H9 (cell line): ENCODE measurements at regions not wholly inside any gene's neighbourhood (a gene's known extent, or its start where the extent isn't known, plus 50 kb on each side); places are given as distances from the start of the nearest gene placed in this dataset.

Experiments used
- DNase-seq: peaks from one replicate; pipeline ENCODE4 v3.0.0-alpha.2; 2017
- H2AFZ ChIP-seq: one replicate; pipeline ENCODE4 v1.6.1; 2013; ENCODE audit warnings: mild to moderate bottlenecking, low read length, control low read depth, moderate library complexity
- H2AK5ac ChIP-seq: 2 replicates; pipeline ENCODE4 v1.6.1; 2013; ENCODE audit warnings: low read length, control low read depth, mixed read lengths; ENCODE audit not compliant: insufficient read length
- H2BK120ac ChIP-seq: one replicate; pipeline ENCODE4 v1.6.1; 2013; ENCODE audit warnings: low read depth, mild to moderate bottlenecking, low read length, control low read depth, inconsistent platforms; ENCODE audit not compliant: poor library complexity, severe bottlenecking
- H2BK12ac ChIP-seq: 2 replicates; pipeline ENCODE4 v1.6.1; 2013; ENCODE audit warnings: low read length, control low read depth, mixed read lengths, low read depth; ENCODE audit not compliant: insufficient read length
- H2BK15ac ChIP-seq: 2 replicates; pipeline ENCODE4 v1.6.1; 2013; ENCODE audit warnings: low read depth, low read length, control low read depth
- H2BK20ac ChIP-seq: one replicate; pipeline ENCODE4 v1.6.1; 2013; ENCODE audit warnings: low read depth, mild to moderate bottlenecking, low read length, control low read depth, inconsistent platforms; ENCODE audit not compliant: poor library complexity, severe bottlenecking
- H2BK5ac ChIP-seq: 2 replicates; pipeline ENCODE4 v1.6.1; 2013; ENCODE audit warnings: low read length, control low read depth, mixed read lengths; ENCODE audit not compliant: insufficient read length
- H3K14ac ChIP-seq: 2 replicates; pipeline ENCODE4 v1.6.1; 2013; ENCODE audit warnings: low read length, control low read depth; ENCODE audit not compliant: insufficient read depth
- H3K18ac ChIP-seq: 2 replicates; pipeline ENCODE4 v1.6.1; 2013; ENCODE audit warnings: low read depth, mild to moderate bottlenecking, mixed read lengths, low read length, control low read depth; ENCODE audit not compliant: insufficient read length
- H3K23ac ChIP-seq: 2 replicates; pipeline ENCODE4 v1.6.1; 2013; ENCODE audit warnings: low read length, control low read depth, mixed read lengths, low read depth; ENCODE audit not compliant: insufficient read length
- H3K23me2 ChIP-seq: 2 replicates; pipeline ENCODE4 v1.6.1; 2013; ENCODE audit warnings: low read depth, mild to moderate bottlenecking, mixed read lengths, low read length, control low read depth; ENCODE audit not compliant: insufficient read length, poor library complexity, severe bottlenecking
- H3K27ac ChIP-seq: 2 replicates; pipeline ENCODE4 v1.5.1; 2013; ENCODE audit warnings: low read length, control low read depth, mixed read lengths, low read depth; ENCODE audit not compliant: insufficient read length
- H3K27me3 ChIP-seq: 2 replicates; pipeline ENCODE4 v1.6.1; 2013; ENCODE audit warnings: low read length, control low read depth, inconsistent platforms; ENCODE audit not compliant: insufficient read depth
- H3K4ac ChIP-seq: 2 replicates; pipeline ENCODE4 v1.6.1; 2013; ENCODE audit warnings: low read depth, mild to moderate bottlenecking, control low read depth, inconsistent platforms, low read length, moderate library complexity
- H3K4me1 ChIP-seq: 2 replicates; pipeline ENCODE4 v1.6.1; 2013; ENCODE audit warnings: low read length, control low read depth, inconsistent platforms; ENCODE audit not compliant: insufficient read depth
- H3K4me2 ChIP-seq: 2 replicates; pipeline ENCODE4 v1.6.1; 2013; ENCODE audit warnings: low read length, control low read depth, mixed read lengths; ENCODE audit not compliant: insufficient read length, insufficient read depth
- H3K56ac ChIP-seq: 2 replicates; pipeline ENCODE4 v1.6.1; 2013; ENCODE audit warnings: low read depth, mild to moderate bottlenecking, mixed read lengths, low read length, control low read depth; ENCODE audit not compliant: insufficient read length
- H3K79me1 ChIP-seq: 2 replicates; pipeline ENCODE4 v1.6.1; 2013; ENCODE audit warnings: low read depth, mild to moderate bottlenecking, moderate library complexity, low read length, control low read depth, inconsistent platforms; ENCODE audit not compliant: insufficient read depth, poor library complexity, severe bottlenecking
- H3K79me2 ChIP-seq: 2 replicates; pipeline ENCODE4 v1.6.1; 2013; ENCODE audit warnings: low read length, control low read depth, inconsistent platforms; ENCODE audit not compliant: insufficient read depth
- H3K9ac ChIP-seq: 2 replicates; pipeline ENCODE4 v1.6.1; 2013; ENCODE audit warnings: low read length, control low read depth, mixed read lengths; ENCODE audit not compliant: insufficient read length; ENCODE audit errors: extremely low read depth
- H3K9me3 ChIP-seq: one replicate; pipeline ENCODE4 v1.6.1; 2013; ENCODE audit warnings: low read depth, low read length, inconsistent platforms; ENCODE audit not compliant: control insufficient read depth
- H3T11ph ChIP-seq: one replicate; pipeline ENCODE4 v1.6.1; 2013; ENCODE audit warnings: mild to moderate bottlenecking, low read length, control low read depth, inconsistent platforms
- H4K20me1 ChIP-seq: one replicate; pipeline ENCODE4 v1.6.1; 2013; ENCODE audit not compliant: control insufficient read depth, insufficient read length, insufficient read depth
- H4K5ac ChIP-seq: 2 replicates; pipeline ENCODE4 v1.6.1; 2013; ENCODE audit warnings: low read depth, mild to moderate bottlenecking, mixed read lengths, low read length, control low read depth; ENCODE audit not compliant: insufficient read length
- H4K8ac ChIP-seq: replicated peaks from 2 replicates; pipeline ENCODE4 v1.6.1; 2013; ENCODE audit warnings: low read length, control low read depth, mixed read lengths, low read depth; ENCODE audit not compliant: insufficient read length
- H4K91ac ChIP-seq: 2 replicates; pipeline ENCODE4 v1.6.1; 2013; ENCODE audit warnings: low read depth, mild to moderate bottlenecking, moderate library complexity, mixed read lengths, low read length, control low read depth; ENCODE audit not compliant: insufficient read length
- H3K27ac Mint-ChIP-seq, 3 experiments: 2 replicates in 2 of 3; 3 replicates in 1 of 3; pipeline ENCODE4 v1.8.0; 2020 to 2021; ENCODE audit warnings: mixed read lengths in 3 of 3, mild to moderate bottlenecking in 1 of 3, moderate library complexity in 1 of 3
- H3K27me3 Mint-ChIP-seq: 2 replicates; pipeline ENCODE4 v1.8.0; 2021; ENCODE audit warnings: low read depth, mild to moderate bottlenecking, moderate library complexity, mixed read lengths
- H3K36me3 Mint-ChIP-seq, 3 experiments: 2 replicates in 2 of 3; 3 replicates in 1 of 3; pipeline ENCODE4 v1.8.0; 2020 to 2021; ENCODE audit warnings: low read depth in 3 of 3, mixed read lengths in 3 of 3; ENCODE audit not compliant: insufficient read depth in 1 of 3
- H3K4me1 Mint-ChIP-seq, 2 experiments: 2 replicates each; pipeline ENCODE4 v1.8.0; 2020; ENCODE audit warnings: mixed read lengths in 2 of 2
- H3K4me3 Mint-ChIP-seq, 2 experiments: 2 replicates in 1 of 2; 3 replicates in 1 of 2; pipeline ENCODE4 v1.8.0; 2020 to 2021; ENCODE audit warnings: mild to moderate bottlenecking in 2 of 2, mixed read lengths in 2 of 2, moderate library complexity in 1 of 2
- H3K9me3 Mint-ChIP-seq, 2 experiments: 2 replicates in 1 of 2; 3 replicates in 1 of 2; pipeline ENCODE4 v1.8.0; 2020; ENCODE audit warnings: mild to moderate bottlenecking in 2 of 2, mixed read lengths in 2 of 2, moderate library complexity in 1 of 2
- WGBS: extraction: QIAGEN DNeasy Blood & Tissue Kit; methylation state at CpG from one replicate; pipeline ENCODE4 v1.1.7; 2013; ENCODE audit warnings: missing lambda C conversion rate, low lambda C conversion rate, mixed read lengths; ENCODE audit not compliant: insufficient read length; ENCODE audit errors: extremely low coverage; 5-methylcytosine and 5-hydroxymethylcytosine counted together
- TF ChIP-seq, protein P1 (sequence below): fragments of 200-600 bp; sonication (generic); conservative IDR thresholded peaks from 3 replicates; pipeline ENCODE4 v1.8.0; 2021; ENCODE audit warnings: antibody characterized with exemption, mild to moderate bottlenecking

DNA sequence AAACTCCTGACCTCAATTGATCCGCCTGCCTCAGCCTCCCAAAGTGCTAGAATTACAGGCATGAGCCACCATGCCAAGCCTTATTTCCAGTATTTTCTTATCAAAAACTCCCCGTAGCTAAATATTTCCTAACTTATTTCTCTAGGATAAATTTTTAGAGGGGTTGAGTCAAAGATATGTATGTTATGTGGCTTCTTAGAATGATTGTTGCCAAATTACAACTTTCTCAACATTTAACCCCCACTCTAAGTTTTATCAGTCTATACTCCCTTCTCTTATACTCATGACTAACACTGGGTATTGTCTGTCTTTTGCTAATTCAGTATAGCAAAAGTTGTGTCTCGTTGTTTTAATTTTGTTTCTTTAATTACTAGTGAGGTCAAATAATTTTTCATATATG lies 187.7 kb upstream of the LNX1 start:
- H2BK5ac ChIP-seq = no peak overlapping the region
- WGBS = no CpG with 5 or more reads among the region's 3 CpGs
- H2AFZ ChIP-seq = no peak overlapping the region
- H3K56ac ChIP-seq = no peak overlapping the region
- H3K18ac ChIP-seq = no peak overlapping the region
- no peaks in the 10 kb centered on the region for H4K20me1 ChIP-seq
- Mint-ChIP-seq H3K9me3 (no peaks in the 10 kb centered on the region), H3K4me3 (no peak overlapping the region), H3K4me1 (no peaks in the 10 kb centered on the region), H3K27me3 (peaks cover 5% of the 10 kb centered on the region), H3K36me3 (no peaks in the 10 kb centered on the region), H3K27ac (no peak overlapping the region)
- H3K23me2 ChIP-seq = no peaks in the 10 kb centered on the region
- H3K23ac ChIP-seq = no peak overlapping the region
- no peak overlapping the region for H2BK120ac ChIP-seq
- H3K4ac ChIP-seq = no peak overlapping the region
- H4K91ac ChIP-seq = no peak overlapping the region
- no peaks in the 10 kb centered on the region for H3K9me3 ChIP-seq
- H2BK20ac ChIP-seq = no peak overlapping the region
- H3K27ac ChIP-seq = no peak overlapping the region
- H4K5ac ChIP-seq = no peak overlapping the region
- H3K79me2 ChIP-seq = no peaks in the 10 kb centered on the region
- TF ChIP-seq, protein P1, sequence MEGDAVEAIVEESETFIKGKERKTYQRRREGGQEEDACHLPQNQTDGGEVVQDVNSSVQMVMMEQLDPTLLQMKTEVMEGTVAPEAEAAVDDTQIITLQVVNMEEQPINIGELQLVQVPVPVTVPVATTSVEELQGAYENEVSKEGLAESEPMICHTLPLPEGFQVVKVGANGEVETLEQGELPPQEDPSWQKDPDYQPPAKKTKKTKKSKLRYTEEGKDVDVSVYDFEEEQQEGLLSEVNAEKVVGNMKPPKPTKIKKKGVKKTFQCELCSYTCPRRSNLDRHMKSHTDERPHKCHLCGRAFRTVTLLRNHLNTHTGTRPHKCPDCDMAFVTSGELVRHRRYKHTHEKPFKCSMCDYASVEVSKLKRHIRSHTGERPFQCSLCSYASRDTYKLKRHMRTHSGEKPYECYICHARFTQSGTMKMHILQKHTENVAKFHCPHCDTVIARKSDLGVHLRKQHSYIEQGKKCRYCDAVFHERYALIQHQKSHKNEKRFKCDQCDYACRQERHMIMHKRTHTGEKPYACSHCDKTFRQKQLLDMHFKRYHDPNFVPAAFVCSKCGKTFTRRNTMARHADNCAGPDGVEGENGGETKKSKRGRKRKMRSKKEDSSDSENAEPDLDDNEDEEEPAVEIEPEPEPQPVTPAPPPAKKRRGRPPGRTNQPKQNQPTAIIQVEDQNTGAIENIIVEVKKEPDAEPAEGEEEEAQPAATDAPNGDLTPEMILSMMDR = no peak
- no peak overlapping the region for H3K9ac ChIP-seq
- no peak overlapping the region for H3K14ac ChIP-seq
- no peak for DNase-seq
- no peaks in the 10 kb centered on the region for H3K79me1 ChIP-seq
- no peak overlapping the region for H2AK5ac ChIP-seq
- H2BK15ac ChIP-seq = no peak overlapping the region
- H4K8ac ChIP-seq = no peak overlapping the region
- no peaks in the 10 kb centered on the region for H3K27me3 ChIP-seq
- no peak overlapping the region for H2BK12ac ChIP-seq
- no peaks in the 10 kb centered on the region for H3K4me1 ChIP-seq
- H3T11ph ChIP-seq = no peak overlapping the region
- no peak overlapping the region for H3K4me2 ChIP-seq
